Activated T-cell treated with anti-CD3 and anti-CD28 coated beads, Interleukin-2, amount 50 U/mL, for 4 hours (primary cell): ENCODE measurements at regions not wholly inside any gene's neighbourhood (a gene's known extent, or its start where the extent isn't known, plus 50 kb on each side); places are given as distances from the start of the nearest gene placed in this dataset.

Experiments
- ATAC-seq, 2 donors: fragments of 200-7000 bp; cut with Tn5 transposase; one replicate each; pipeline ENCODE4 v1.10.0; 2021
- DNase-seq: peaks from one replicate; pipeline ENCODE4 v3.0.0-alpha.2; 2020
- H3K27me3 Mint-ChIP-seq: one replicate; pipeline ENCODE4 v1.8.0; 2021; ENCODE audit warnings: low read depth, mixed read lengths
- H3K36me3 Mint-ChIP-seq: one replicate; pipeline ENCODE4 v1.8.0; 2022; ENCODE audit warnings: mixed read lengths; ENCODE audit not compliant: insufficient read depth
- H3K4me1 Mint-ChIP-seq: one replicate; pipeline ENCODE4 v1.8.0; 2021; ENCODE audit warnings: low read depth, mixed read lengths
- H3K4me3 Mint-ChIP-seq: one replicate; pipeline ENCODE4 v1.8.0; 2021; ENCODE audit warnings: mild to moderate bottlenecking, moderate library complexity, mixed read lengths
- H3K9me3 Mint-ChIP-seq: one replicate; pipeline ENCODE4 v1.8.0; 2021; ENCODE audit warnings: mixed read lengths

DNA sequence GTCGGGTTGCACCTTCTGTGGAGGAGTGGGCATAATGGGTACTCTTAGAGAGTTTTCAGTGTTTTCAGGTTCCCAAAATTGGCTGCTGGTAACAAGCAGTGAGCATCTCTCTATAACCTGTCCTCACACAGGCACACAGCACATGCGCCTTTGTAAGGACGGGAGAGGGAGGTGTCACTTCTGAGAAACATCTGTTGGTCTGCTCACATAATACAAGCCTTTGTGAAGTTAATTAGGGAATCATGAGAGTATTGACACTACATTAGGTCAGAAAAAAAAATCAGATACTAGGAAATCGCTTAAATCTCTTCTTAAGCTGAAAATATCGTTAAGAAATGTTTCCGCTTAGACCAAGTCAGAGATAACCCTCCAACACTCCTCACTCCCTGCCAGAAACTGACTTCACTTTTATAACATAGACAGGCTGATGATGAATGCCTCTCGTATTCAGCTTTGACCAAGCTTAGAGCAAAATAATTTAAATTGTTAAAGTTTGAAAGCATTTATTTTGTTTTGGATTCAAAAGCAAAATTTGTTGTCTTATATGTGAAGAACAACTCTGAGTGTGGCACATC is 769.7 kb downstream of the TNS3 start:
- Mint-ChIP-seq H3K4me3 (no peak overlapping the region), H3K4me1 (no peaks in the 10 kb centered on the region), H3K27me3 (no peaks in the 10 kb centered on the region), H3K9me3 (no peaks in the 10 kb centered on the region), H3K36me3 (no peaks in the 10 kb centered on the region)
- no peak for DNase-seq
- ATAC-seq, result no peak

DNA sequence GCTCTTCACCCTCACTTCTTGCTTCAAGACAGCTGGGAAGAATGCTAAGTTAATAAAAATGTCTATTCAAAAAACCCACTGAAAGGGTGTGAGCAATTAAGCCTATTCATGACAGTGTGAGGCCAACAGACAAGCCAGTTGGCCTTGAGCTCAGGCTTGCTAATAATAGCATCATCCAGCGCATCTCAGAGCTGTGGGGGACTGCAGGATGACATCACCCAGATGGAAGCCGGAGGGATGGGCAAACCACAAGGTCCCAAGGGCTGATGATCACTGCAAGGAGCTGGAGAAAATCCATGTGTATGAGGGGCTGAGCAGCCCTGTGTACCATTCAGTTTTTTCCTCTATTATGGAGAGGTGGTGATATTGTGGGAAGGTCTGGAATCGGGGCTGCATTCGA is 770.4 kb downstream of the TNS3 start:
- no peaks in the 10 kb centered on the region for H3K9me3 Mint-ChIP-seq
- H3K4me1 Mint-ChIP-seq, result no peaks in the 10 kb centered on the region
- H3K4me3 Mint-ChIP-seq, result no peak overlapping the region
- no peaks in the 10 kb centered on the region for H3K27me3 Mint-ChIP-seq
- no peak for ATAC-seq
- no peaks in the 10 kb centered on the region for H3K36me3 Mint-ChIP-seq
- DNase-seq, result no peak

DNA sequence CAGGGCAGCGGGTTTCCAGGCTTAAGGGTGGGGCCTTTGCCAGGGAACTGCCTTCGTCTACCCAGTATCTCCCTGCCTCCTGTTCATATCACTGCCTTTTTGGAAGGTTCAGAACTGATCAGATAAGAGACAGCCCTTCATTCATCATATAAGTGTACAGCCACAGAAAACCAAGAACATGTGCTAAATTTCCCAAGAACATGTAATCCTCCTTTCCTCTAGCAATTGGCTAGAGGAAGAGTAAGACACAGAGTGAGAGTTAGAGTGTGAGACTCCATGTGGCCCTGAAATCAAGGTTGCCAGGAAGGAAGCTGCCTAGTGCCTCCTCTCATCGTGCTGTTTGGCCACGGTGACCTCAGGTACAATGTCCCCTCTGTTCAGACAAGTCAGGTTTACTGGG is 770.9 kb downstream of the TNS3 start:
- no peaks in the 10 kb centered on the region for H3K27me3 Mint-ChIP-seq
- ATAC-seq (no peak), DNase-seq (no peak)
- no peaks in the 10 kb centered on the region for H3K4me1 Mint-ChIP-seq
- no peaks in the 10 kb centered on the region for H3K36me3 Mint-ChIP-seq
- H3K4me3 Mint-ChIP-seq, result no peak overlapping the region
- no peaks in the 10 kb centered on the region for H3K9me3 Mint-ChIP-seq

DNA sequence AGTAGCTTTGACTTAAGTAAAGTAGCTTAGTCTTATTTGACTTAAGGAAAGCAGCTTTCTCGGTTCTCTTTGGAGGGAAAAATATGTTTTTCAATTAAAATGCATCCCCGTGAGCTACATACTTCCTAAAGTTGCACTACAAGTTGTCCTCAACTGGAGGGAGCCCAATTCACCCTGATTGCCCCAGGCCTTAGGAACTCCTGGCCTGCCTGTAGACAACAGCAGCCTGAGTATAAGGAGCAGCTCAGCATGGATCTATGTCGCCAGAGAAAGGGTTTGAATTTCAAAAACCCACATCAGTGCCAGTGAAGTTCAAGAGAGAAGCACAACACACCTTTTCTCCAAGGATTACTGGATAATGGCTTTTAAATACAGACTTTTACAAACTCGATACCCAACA is 772.0 kb downstream of the TNS3 start:
- H3K9me3 Mint-ChIP-seq, result no peaks in the 10 kb centered on the region
- no peaks in the 10 kb centered on the region for H3K36me3 Mint-ChIP-seq
- DNase-seq (no peak), ATAC-seq (no peak)
- no peak overlapping the region for H3K4me3 Mint-ChIP-seq
- H3K4me1 Mint-ChIP-seq, result no peaks in the 10 kb centered on the region
- no peaks in the 10 kb centered on the region for H3K27me3 Mint-ChIP-seq

DNA sequence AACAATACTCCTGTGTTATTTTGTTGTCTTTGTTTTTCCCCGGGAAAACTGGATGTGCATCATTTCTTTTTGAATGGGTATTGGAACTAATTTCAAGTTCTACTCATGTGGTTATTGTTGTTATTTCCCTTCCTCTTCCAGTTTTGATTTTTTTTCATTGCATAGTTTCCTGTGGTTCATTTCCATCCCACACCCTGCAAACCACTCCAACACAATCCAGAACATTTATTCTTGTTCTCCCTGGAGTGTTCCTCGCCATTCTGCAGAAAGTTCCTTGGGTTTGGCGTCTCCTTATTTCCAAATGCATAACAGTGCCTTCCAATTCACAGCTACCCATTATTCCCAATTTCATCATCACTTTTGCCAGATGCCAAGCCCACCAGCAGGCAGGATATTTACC is 775.1 kb downstream of the TNS3 start:
- no peak for ATAC-seq
- no peak for DNase-seq
- Mint-ChIP-seq H3K9me3 (peaks cover 7% of the 10 kb centered on the region), H3K36me3 (no peaks in the 10 kb centered on the region), H3K4me3 (no peak overlapping the region), H3K27me3 (no peaks in the 10 kb centered on the region), H3K4me1 (no peaks in the 10 kb centered on the region)

DNA sequence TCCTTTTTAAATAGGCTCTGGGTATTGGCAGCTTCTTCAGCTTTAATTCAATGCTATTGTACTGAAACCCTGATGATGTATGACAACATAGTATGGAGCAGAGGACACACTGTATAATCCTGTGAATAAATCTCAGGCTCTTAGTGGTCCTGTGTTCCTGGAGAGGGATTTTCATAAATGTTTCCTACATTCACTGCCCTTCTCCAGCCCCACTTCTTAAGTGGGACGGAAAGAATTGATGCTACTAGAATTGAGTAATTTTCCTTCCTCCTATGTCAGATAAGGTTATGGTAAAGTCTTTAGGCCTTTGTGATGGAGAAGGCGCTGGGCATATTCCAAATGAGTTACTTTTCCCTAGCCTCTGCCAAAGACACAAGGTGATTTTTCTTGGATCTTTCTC is 779.4 kb downstream of the TNS3 start:
- ATAC-seq, result no peak
- no peaks in the 10 kb centered on the region for H3K4me1 Mint-ChIP-seq

DNA sequence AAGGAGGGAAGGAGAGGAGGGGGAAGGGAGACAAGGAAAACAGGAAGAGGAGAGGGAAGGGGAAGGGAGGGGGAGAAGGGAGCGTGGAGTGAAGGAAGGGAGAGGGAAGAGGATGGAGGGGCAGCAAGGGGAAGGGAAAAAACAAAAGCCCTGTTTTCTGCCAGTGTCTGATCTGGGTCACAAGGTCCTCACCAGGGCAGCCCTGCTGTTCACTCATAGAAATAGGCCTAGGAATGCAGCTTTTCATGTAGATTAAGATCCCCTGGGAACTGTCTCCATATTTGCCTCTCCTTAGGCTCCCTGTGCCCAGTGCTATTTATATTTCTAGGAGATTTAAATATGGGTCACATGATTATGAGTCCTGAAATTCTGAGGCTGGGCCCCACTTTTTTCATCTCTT is 790.7 kb downstream of the TNS3 start:
- Mint-ChIP-seq H3K36me3 (no peaks in the 10 kb centered on the region), H3K27me3 (no peaks in the 10 kb centered on the region), H3K9me3 (peaks cover 6% of the 10 kb centered on the region), H3K4me1 (no peaks in the 10 kb centered on the region), H3K4me3 (no peak overlapping the region)
- ATAC-seq, result no peak
- no peak for DNase-seq

More for the DNA sequence above, 779.4 kb downstream of the TNS3 start:
- Mint-ChIP-seq H3K4me3 (no peak overlapping the region), H3K9me3 (peaks cover 20% of the 10 kb centered on the region), H3K27me3 (no peaks in the 10 kb centered on the region), H3K36me3 (no peaks in the 10 kb centered on the region)
- DNase-seq, result no peak

DNA sequence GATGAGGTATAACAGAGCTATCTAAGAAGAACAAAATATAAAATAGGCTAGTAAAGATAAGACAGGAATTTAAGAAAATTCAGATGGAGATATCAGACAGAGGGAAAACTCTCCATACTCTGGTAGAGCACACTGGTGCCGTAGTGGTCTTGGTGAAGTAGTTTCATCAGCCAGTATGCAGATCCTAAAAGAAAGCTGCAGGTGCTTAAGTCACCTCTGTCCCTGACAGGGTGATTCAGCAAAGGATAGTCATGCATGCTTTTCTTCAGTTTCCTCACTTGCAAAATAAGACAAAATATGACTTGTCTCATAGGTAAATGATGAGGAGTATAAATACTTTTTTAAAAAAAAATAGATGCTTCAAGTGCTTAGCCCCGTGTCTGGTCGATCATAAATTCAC is 794.9 kb downstream of the TNS3 start:
- no peaks in the 10 kb centered on the region for H3K27me3 Mint-ChIP-seq
- H3K4me1 Mint-ChIP-seq, result no peaks in the 10 kb centered on the region
- no peak for DNase-seq
- no peaks in the 10 kb centered on the region for H3K9me3 Mint-ChIP-seq
- no peaks in the 10 kb centered on the region for H3K36me3 Mint-ChIP-seq
- H3K4me3 Mint-ChIP-seq, result no peak overlapping the region
- no peak for ATAC-seq

DNA sequence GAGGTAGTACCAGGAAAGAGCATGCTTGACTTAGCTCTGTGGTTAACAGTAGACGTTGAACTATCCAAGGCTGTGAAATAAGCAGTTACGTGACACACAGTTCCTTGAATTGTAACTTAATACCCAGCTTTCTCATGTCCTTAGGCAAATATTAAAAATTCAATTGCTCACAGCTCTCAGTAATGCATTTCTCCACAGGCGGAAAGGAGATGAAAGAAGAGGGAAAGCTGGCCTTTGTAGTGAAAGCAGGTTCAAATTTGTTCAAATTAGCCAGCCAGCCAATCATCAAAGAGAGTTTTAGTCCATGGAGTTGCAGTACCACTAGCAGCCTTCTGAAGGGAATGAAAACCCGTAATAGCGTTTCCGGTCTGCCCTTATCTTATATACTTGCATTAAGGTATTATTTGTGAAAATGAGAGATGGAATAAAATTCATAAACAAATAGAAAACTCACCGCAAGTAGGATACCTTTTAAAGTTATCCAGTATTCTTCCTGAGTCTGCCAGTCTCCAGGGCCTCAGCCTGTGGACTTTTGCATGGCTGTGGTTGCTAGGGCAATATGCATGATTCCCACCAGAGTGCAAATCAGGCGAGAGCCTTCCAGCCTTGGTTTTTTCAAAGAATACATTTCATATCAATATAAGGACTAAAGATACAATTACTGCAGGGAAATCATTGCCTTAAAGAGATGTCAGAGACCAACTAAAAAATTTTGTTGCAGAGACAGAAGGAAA is 795.5 kb downstream of the TNS3 start:
- no peaks in the 10 kb centered on the region for H3K27me3 Mint-ChIP-seq

DNA sequence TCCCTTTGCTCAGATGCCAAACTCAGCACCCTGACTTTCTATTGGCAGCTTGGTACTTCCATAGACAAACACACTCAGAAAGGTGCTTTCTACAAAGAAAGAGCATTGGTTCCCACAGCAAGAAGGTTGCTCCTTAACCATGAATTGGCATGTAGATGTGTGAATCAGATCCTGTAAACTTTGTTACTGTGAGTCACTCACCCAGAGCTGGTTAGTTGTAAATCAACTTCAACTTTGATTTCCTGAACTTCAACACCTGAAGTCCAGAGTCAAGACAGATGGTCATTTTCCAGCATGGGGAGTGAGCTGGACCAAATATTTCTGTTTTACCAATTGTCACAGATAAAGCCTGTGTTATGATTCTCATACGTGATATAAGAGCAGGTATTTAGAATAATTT is 797.2 kb downstream of the TNS3 start:
- ATAC-seq (no peak), DNase-seq (no peak)
- peaks cover 4% of the 10 kb centered on the region for H3K9me3 Mint-ChIP-seq
- no peak overlapping the region for H3K4me3 Mint-ChIP-seq
- no peaks in the 10 kb centered on the region for H3K27me3 Mint-ChIP-seq
- no peaks in the 10 kb centered on the region for H3K4me1 Mint-ChIP-seq
- no peaks in the 10 kb centered on the region for H3K36me3 Mint-ChIP-seq

More for the DNA sequence above, 795.5 kb downstream of the TNS3 start:
- Mint-ChIP-seq H3K4me3 (no peak overlapping the region), H3K36me3 (no peaks in the 10 kb centered on the region), H3K9me3 (peaks cover 2% of the 10 kb centered on the region), H3K4me1 (no peaks in the 10 kb centered on the region)
- no peak for ATAC-seq
- DNase-seq, result no peak

DNA sequence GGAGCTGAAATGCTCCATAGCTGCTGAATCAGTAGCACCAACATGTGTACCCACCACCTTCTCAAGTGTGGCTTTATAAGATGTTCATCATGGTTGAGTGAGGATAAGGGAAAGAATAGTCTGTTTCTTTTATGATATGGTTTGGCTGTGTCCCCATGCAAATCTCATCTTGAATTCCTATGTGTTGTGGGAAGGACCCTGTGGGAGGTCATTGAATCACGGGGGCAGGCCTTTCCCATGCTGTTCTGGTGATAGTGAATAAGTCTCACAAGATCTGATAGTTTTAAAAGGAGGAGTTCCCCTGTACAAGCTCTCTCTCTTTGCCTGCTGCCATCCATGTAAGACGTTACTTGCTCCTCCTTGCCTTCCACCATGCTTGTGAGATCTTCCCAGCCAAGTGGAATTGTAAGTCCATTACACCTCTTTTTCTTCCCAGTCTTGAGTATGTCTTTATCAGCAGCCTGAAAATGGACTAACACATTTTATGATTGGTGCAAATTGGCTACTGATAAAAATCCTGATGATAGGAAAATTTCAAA is 799.9 kb downstream of the TNS3 start:
- no peaks in the 10 kb centered on the region for H3K27me3 Mint-ChIP-seq
- H3K4me1 Mint-ChIP-seq, result no peaks in the 10 kb centered on the region
- no peak for DNase-seq
- H3K36me3 Mint-ChIP-seq, result no peaks in the 10 kb centered on the region
- no peak overlapping the region for H3K4me3 Mint-ChIP-seq
- ATAC-seq, result no peak
- H3K9me3 Mint-ChIP-seq, result peaks cover 16% of the 10 kb centered on the region

DNA sequence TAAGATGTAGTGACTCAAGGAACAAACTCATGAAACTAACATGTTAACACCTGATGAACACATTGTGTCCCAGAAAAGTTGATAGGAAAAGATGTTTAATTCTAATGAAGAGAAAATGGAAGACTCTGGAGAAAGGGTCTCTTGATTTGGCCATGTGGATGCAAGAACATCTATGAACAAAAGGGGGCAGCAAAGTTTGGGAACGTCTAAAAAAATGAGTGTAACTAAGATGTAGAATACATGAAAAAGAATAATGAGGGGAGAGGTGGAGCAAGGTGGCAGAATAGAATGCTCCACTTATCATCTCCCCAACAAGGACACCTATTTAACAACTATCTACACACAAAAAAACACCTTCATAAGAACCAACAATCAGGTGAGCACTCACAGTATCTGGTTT is 805.1 kb downstream of the TNS3 start:
- no peaks in the 10 kb centered on the region for H3K36me3 Mint-ChIP-seq
- DNase-seq (no peak), ATAC-seq (no peak)
- H3K4me1 Mint-ChIP-seq, result no peaks in the 10 kb centered on the region
- H3K9me3 Mint-ChIP-seq, result peaks cover 22% of the 10 kb centered on the region
- H3K27me3 Mint-ChIP-seq, result no peaks in the 10 kb centered on the region
- no peak overlapping the region for H3K4me3 Mint-ChIP-seq

DNA sequence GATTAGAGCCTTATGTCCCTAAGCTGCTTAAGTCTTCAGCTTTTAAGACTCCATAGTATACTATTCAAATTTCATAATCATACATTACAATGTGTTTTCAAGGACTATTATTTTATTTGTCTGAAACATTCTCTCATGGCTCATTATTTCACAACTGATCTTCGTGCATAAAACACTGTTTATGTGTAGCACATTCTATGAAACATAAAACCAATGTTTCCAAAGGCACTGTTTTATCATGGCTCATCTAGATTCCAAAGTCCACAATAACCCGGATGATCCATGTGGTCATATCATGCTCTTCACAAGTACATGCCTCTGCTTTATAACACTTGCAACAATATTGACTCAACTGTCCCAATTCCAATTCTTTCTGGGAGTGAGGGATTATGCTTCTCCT is 806.1 kb downstream of the TNS3 start:
- no peak for DNase-seq
- ATAC-seq, result no peak
- Mint-ChIP-seq H3K4me1 (no peaks in the 10 kb centered on the region), H3K9me3 (peaks cover 20% of the 10 kb centered on the region), H3K27me3 (no peaks in the 10 kb centered on the region), H3K36me3 (no peaks in the 10 kb centered on the region), H3K4me3 (no peak overlapping the region)

DNA sequence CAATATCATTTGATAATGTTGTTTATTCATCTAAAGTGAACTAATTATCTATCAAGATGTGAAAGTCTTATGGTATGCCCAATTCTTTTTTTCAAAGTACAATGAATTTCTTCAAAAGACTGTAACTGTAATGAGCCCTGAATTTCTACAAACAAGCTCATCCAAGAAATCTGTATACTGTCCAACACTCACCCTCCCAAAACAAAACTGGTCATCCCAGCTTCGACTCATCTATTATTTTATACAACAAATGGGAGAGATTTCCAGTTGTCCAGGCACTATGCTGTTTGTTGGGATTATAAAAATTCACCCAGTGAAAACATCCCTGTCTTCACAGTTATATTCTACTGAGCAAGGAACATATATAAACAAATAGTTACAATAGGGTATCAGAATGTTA is 806.9 kb downstream of the TNS3 start:
- Mint-ChIP-seq H3K36me3 (no peaks in the 10 kb centered on the region), H3K27me3 (no peaks in the 10 kb centered on the region), H3K4me1 (no peaks in the 10 kb centered on the region), H3K4me3 (no peak overlapping the region), H3K9me3 (peaks cover 20% of the 10 kb centered on the region)
- ATAC-seq, result no peak
- DNase-seq, result no peak

DNA sequence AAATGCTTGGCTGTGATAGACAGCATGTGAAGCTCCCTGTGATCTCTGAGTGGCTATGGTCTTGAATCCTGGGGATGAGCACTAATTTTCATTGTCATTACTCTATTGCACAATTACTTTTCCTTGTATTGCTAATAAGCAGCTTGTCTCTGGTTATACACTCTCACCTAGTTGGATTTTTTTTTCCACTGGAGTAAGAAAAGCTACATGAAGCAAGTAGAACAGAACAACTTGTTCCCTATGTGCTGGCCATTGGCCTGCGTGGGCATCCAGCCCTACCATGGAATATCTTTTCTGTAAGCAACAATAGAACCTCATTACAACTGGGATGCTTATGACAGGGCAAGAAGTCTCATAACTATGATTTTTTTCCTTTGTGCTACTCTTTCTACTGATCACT is 807.4 kb downstream of the TNS3 start:
- Mint-ChIP-seq H3K4me3 (no peak overlapping the region), H3K36me3 (no peaks in the 10 kb centered on the region), H3K9me3 (peaks cover 19% of the 10 kb centered on the region), H3K27me3 (no peaks in the 10 kb centered on the region), H3K4me1 (no peaks in the 10 kb centered on the region)
- DNase-seq (no peak), ATAC-seq (no peak)
